GM21529 (cell line): ENCODE measurements at regions not wholly inside any gene's neighbourhood (a gene's known extent, or its start where the extent isn't known, plus 50 kb on each side); places are given as distances from the start of the nearest gene placed in this dataset.
"Not testable (repeated sequence)": the region's sequence is repeated elsewhere in the genome, so short reads cannot be mapped to it uniquely, and the experiment has no call there.

Experiments
- ATAC-seq: cut with Tn5 transposase; IDR thresholded peaks from one replicate; pipeline ENCODE4 v1.9.1; 2021; ENCODE audit not compliant: unreplicated experiment

DNA sequence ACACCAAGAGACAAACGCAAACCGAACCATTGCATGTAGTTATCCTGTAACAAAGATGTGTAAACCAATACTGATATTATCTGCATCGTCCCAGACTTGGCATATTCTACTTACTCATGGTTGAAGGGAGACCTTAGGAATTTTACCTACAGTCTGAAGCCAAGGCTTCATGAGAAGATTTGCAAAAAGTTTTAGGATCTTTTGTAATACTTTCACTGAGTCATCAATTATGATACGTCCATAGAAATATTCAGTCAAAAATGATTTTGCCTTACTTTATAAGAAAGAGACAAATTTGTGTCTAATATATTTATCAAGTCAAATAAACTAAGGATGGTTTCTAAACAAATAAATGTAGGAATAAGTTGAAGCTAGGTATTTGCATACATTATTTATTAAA is 1176.1 kb upstream of the ADGRL2 start:
- no peak for ATAC-seq

DNA sequence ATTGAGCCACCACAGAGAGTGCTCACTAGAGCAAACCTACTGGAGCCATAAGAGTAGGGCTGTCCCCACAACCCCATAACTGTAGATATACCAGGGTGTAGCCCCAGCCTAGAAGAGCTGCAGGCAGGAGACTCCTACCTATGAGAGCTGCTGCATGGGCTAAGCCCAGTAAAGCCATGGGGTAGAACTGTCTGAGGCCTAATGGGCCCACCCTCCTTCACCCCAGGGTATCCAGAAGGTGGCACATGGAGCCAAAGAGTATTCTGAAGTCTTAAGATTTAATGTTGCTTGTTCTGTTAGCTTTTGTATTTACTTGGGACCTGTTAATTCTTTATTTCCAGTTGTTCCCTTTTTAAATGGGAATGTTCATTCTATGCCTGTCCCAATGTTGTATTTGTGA is 1193.7 kb upstream of the ADGRL2 start:
- no peak for ATAC-seq

DNA sequence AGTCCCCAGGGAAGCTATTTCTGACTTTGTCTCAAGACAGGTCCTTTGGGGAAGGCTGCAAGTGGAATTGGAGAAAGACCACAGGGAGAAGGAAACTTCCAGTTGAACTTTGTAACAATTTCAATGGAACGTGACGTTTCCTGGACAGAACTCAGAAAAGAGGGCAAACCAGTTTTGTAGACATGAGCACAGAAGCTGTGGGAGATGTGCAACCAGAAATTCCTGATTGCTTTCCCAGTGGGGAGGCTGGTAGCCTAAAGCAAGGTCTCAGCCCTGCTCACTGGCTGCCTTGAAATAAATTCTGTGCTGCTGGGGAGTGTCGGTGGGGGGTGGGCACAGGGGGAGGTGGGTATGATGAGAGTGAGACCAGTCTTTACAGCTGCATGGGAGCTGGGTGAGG is 1206.7 kb upstream of the ADGRL2 start:
- no peak for ATAC-seq

DNA sequence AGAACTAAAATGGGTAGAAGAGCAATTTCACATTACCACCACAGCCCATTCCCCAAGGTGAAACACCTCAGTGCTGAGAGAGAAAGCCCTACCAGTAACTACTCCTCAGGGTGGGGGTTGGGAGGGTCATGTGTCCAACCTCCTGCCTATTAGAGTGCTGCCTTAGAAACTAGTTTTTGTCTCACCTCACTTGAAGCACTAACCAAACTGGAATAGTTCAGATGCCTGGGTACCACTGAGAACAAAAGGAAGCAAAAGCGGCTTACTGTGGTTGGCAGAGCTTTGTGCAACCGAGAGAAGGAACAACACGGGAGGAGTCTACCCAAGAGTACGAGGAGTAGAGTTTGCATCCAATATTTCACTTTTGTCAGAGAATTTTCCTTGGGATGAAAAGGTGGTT is 1207.5 kb upstream of the ADGRL2 start:
- ATAC-seq, result no peak

DNA sequence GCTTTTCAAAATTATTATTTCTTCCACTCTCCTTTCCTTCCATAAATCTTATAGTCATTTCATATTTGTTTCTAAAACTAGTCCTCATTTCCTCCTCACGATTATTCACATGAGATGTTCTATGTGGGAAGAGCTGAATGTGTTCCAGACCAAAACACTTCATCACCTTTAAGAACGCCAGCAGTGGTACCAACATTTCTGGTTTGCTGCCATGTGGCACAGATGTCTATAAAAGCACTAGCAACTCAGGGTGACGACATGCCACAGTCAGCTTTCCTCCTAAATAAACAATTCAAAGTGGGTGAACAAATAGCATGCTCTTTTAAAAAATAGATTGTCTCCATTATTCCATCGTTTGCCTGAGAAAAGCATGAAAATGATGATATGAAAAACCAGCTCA is 1217.8 kb upstream of the ADGRL2 start:
- ATAC-seq, result no peak

DNA sequence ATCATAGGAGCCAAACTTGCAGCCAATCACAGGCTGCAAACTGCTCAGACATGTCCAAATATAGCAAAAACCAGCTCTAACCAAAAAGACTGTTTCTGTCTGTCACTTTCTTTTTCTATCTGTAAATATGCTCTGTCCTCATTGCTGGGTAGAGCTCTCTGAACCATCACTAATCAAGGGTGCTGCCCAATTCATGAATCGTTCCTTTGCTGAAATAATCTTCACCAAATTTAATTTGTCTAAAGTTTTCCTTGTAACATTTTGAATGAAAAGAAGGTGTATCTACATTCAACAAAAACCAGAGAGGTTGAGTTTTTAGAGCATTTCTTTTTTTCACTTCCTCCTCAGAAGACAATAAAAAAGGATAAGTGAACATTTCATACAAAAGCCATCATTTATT is 1221.7 kb upstream of the ADGRL2 start:
- ATAC-seq, result no peak

DNA sequence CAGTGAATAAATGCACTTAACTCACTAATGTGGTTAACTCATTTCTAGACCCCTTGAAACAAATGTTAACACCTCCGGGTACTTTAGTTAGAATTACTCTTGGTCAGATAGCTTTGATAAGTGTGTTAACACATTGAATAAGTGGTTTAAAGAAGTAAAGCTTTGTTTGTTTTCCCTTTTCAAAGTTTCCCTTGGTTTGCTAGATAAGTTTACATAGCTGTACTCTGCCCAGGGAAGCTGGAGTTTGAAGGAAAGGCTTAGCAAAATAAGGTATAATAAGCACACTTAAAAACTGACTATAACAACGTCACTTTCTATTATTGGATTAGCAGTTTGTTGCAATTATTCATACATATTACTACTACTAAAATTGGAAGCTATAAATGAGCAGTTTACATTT is 1233.9 kb upstream of the ADGRL2 start:
- no peak for ATAC-seq

DNA sequence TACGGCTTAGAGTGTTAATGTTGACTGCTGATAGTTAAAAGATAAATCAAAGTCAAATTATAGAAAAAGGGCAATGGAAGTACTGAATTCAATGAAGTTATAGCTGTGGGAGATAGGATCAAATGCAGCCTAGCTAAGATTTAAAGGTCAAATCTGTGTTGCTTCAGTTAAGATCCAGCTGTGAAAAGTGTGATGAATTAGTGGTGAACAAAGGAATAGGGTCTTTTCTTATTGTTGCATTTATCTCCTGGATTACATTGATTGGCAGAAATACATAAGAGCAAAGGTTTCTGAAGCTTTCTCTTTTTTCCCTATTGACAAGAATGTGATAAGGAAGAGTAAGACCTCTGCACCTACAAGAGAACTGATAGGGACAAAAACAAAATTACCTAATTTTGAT is 1234.6 kb upstream of the ADGRL2 start:
- ATAC-seq, result no peak

DNA sequence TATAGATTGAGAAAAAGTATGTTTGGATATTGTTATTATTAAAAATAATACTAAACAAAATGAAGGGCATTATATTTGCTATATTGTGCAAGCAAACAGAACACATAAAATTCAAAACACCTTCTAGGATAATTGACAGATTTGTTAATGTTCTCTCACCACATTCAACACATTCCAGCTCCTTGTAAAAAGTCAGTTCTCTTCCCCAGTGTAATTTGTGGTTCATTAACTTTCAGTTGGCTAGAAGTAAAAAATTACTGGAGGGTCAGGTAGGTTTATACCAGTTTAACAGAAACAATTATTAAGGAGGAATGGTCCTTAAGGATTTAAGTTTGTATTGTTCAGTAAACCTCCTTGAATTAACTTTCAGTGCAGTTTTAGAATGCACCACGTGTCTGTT is 1235.3 kb upstream of the ADGRL2 start:
- ATAC-seq, result no peak

DNA sequence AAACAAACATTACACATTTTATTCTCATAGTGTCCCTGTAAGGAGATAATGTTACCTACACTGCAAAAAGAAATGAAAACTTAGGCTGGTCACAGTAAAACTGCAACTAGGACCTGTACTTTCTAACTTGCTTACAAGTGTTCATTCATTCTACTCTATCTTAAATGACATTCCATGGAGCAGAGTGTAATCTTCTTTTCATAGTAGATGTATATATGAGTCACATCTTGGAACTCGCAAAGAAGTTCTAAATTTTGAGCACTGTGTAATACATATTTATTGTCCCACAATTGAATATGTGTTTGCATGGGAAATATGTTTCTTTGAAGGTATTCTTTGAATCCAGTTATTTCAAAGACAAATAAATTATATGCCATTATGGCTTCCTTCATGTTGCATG is 1258.5 kb upstream of the ADGRL2 start:
- no peak for ATAC-seq

DNA sequence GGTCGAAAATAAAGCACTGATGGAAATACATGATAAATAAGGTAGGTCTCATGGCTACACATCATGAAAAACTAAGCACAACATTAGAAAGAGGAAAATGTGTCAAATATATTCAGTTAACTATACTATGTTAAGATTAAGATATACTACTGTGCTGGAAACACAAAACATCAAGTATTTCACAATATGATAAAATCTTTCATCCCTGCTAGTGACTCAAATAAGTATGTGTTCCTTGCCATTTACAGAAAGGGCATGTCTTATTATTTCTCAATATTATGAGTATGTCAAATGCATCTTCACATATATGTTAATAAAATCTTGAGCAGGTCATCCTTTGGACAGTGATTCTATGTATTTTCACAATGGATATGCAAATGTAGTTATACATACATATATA is 1260.1 kb upstream of the ADGRL2 start:
- ATAC-seq, result no peak

DNA sequence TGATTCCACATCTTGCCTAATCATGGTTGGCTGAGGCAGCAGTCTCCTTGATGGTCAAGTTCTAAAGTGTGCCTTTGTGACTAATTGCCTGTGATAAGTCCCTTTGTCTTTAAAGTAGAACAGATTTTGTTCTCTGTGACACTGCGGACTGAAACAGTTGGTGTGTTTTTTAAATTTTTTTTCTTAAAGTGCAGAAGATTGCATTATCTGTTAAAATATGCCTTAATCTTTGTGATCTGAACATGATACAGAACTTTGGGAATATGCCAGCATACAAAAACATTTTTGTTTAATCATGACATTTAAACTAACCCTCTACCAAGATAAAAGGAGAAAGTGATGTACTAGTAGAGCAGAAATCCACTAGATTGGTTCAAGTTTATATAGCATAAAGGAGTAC is 1260.6 kb upstream of the ADGRL2 start:
- ATAC-seq, result no peak

DNA sequence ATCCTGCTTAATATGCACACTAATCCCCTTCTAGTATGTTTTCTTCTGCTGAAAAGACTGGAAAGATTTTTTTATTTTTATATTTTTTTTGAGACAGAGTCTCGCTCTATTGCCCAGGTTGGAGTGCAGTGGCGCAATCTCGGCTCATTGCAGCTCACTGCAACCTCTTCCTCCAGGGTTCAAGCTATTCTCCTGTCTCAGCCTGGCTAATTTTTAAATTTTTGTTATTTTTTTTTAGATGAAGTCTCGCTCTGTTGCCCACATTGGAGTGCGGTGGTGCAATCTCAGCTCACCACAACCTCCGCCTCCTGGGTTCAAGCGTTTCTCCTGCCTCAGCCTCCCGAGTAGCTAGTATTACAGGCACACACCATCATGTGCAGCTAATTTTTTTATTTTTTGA is 1261.4 kb upstream of the ADGRL2 start:
- ATAC-seq, result not testable (repeated sequence)

DNA sequence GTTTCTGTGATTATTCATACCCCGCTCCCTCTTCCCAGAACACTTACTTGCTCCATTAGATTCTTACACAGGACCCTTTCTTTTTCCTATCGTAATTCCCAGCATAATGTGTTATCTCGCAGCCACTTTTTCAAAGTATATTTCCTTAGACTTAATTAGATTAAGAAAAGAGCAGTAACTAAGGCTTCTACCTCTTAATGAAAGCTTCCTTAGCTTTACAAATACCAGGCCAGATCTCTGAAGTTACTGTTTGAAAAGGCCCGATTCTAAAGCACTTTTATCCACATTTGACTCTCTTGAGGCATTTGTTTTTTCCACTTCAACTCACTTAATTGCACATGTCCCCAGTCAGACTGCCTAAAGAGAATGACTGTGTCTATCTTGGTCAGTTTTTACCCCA is 1264.3 kb upstream of the ADGRL2 start:
- no peak for ATAC-seq

DNA sequence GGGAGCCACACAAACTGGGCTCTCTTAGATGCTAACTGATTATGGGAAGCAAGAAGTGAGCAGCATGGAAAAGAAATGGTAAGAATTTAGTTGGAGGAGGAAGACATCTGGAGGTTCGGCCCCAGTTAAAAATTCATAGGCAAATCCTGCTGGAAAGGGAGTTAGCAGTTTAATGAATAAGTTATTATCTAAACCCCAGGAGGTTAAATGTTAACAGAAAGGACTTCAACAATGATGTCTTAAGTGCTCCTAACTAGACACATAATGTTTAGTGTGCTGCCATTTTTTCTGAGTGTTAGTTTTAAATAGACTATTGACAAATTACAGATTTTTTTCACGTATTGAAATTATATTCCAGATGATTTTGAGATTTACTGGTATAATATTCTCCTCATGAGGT is 1265.3 kb upstream of the ADGRL2 start:
- no peak for ATAC-seq

DNA sequence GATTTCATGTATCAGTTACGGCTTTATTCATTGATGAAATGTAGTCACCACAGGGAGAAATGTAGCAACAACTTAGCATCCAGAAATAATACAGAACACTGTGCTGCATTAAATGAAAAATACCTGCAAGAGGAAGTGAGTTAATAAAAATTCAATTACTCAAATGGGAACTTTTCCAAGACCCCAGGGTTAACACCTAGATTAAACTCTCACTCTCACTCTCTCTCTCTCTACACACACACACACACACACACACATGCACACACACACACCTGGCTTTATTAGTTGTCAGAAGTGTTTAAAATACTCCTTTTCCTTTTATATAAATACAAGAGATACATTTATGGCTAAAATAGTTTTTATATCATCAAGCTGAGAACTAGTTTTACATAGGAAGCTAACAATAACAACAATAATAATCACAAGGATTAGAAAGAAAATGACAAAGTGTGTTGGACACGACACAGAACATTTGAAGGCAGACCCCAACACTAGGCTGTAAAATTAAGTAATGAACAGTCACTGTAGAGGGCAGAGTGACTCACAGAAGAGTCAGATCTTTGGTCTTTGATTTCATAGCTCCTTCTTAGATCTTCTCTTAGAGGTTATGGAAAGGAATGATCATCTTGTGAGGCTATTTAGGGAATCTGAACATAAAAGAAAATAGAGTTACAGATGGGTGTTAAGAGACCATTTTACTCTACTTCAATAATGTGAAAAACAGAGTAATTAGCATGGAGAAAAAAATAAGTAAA is 1266.0 kb upstream of the ADGRL2 start:
- ATAC-seq, result no peak

DNA sequence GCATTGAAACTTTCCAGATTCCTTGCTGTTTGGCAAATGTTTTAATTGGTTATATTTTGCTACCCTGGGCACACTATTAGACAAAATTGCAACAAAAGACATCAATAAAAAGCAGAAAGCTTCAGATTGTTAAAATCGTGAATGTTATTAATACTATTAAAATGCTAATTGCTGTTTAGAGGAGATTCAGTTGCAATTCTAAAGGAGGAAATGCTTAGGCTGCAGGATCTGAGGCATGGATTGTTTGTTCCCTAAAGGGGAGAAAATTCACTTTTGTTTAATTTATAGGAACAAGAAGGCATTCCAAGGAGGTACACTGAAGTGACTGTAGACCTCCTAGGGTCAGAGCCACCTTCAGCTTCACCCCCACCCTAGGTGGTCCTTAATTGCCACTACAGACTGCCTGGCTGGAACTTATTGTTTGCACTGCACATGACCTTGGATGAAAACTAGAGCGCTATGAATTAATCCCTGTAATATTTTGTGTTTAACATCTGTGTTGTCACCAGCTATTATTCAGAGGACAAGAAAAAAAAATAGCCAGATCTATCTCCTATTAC is 1266.9 kb upstream of the ADGRL2 start:
- ATAC-seq, result no peak

DNA sequence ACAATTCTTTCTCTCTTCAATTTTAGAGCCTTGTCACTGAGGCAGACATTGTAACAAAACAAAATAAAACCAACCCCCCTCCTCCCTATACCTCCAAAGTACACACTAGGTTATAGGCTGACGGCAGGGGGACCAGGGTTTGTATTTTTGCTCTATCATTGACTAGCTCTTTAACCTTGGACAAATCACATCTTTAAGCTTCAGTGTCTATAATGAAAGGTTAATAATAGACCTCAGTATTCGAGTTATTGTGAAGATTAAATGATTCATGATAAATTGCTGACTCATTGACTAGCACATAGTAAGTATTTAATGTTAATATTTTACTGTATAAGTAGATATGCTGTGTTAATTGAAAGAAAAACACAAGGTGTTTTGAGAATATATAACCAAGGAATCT is 1267.6 kb upstream of the ADGRL2 start:
- ATAC-seq, result no peak

DNA sequence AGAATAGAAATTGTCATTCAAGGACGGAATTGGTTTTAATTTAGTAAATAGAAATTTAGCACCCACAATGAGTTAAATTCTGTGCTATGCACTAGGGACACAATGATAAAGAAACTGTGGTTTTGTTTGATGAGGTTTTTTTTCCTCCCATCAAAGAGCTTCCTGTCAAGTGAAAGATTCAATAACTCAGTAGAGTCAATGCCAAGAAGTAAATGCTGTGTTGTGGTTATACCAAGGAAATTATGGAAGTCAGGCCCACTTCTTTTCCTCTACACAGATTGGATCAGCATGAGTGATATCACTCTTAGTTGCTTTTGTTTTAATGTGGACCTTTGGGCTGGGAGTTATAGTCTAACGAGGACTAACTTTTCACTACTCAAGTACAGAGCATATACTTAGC is 1269.6 kb upstream of the ADGRL2 start:
- no peak for ATAC-seq

DNA sequence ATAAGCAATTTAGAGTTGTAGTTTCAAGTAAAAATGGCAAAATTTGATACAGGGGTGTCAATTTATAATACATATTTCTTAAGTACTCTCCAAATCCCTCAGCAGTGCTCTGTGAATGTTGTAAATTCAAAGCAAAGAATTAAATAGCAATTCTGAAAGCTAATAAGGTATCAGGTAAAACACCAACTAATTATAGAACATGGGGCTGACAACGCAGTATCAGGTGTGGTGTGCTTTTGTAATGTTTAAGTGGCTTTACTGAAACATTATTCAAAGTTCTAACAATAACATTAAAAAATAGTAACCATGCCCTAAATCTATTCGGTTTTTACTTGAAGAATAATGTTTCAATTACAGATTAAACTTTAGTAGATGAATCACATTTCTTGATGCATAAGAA is 1271.2 kb upstream of the ADGRL2 start:
- no peak for ATAC-seq

DNA sequence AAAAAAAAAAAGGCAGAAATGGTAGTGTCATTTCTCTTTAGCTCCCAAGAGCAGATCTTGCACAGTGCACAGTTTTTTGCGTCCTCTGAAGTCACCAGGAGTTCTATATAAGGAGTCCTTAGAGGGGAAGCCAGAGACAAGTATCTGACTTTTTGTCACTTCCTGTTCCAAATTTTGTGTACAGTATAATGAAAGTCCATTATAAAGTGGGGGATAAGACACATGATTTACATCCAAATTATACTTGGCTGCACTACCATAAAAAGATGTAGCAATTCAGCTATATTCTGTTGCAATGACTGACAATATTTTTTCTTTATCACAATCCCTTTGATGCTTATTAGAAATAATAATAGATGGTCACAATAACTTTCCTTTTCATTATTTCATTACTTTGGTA is 1276.9 kb upstream of the ADGRL2 start:
- ATAC-seq, result no peak

DNA sequence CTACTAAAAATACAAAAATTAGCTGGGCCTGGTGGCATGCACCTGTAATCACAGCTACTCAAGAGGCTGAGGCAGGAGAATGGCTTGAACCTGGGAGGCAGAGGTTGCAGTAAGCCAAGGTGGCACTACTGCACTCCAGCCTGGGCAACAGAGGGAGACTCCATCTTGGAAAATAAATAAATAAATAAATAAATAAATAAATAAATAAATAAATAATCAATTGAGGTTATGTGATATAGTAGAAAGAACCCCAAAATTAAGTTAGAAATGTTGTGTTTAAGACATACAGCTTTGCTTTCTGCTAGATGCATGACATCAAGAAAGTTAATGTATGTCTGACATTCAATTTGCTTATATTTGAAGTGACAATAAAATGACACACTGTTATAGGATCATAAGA is 1277.7 kb upstream of the ADGRL2 start:
- not testable (repeated sequence) for ATAC-seq

DNA sequence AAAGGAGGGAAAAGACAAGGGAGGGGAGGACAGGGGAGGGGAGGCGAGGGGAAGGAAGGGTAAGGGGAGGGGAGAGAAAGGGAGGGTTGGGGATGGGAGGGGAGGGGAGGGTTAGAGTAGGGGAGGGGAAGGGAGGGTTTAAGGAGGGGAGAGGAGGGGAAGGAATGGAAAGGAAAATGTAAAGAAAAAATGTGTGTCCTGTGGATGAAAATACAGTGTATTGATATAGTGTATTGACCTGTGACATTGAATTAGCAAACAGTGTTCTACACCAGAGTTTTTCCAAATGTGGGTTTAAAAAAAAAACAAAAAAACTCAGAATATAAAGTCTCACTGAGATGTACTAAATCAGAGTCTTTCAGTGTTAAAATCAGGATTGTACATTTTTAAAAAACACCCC is 1279.8 kb upstream of the ADGRL2 start:
- no peak for ATAC-seq
